Cerebellar cortex (tissue), 1 donor: ENCODE measurements at regions not wholly inside any gene's neighbourhood (a gene's known extent, or its start where the extent isn't known, plus 50 kb on each side); places are given as distances from the start of the nearest gene placed in this dataset.
"Not testable (repeated sequence)": the region's sequence is repeated elsewhere in the genome, so short reads cannot be mapped to it uniquely, and the experiment has no call there.

Experiments
- DNase-seq: peaks from one replicate; pipeline ENCODE4 v3.0.0-alpha.2; 2015; ENCODE audit warnings: low spot score

DNA sequence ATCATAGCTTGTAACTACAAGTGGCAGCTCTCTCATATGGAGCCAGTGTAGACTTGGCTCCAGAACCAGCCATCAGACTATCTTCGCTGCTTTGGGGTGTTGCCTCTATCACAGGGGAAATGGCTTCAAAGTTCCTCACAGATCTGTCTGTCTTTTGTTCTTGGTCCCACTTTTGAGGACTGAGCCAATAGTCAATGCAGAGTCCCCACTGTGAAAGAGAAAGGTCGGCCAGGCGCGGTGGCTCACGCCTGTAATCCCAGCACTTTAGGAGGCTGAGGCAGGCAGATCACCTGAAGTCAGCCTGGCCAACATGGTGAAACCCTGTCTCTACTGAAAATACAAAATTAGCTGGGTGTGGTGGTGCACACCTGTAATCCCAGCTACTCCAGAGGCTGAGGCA lies 86.9 kb upstream of the FZD7 start:
- DNase-seq, result not testable (repeated sequence)

DNA sequence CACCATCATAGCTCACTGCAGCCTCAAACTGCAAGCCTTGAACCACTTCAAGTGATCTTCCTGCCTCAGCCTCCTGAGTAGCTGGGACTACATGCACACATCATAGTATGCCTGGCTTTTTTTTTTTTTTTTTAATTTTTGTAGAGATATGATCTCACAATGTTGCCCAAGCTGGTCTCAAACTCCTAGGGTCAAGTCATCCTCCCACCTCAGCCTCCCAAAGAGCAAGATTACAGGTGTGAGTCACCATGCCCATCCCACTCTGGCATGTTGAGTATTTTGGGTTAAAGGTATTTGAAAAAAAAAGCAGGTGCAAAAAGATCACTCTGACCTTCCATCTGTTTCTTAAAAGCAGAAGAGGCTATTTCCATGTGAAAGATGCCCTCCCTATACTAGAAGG lies 86.4 kb upstream of the FZD7 start:
- DNase-seq, result no peak

DNA sequence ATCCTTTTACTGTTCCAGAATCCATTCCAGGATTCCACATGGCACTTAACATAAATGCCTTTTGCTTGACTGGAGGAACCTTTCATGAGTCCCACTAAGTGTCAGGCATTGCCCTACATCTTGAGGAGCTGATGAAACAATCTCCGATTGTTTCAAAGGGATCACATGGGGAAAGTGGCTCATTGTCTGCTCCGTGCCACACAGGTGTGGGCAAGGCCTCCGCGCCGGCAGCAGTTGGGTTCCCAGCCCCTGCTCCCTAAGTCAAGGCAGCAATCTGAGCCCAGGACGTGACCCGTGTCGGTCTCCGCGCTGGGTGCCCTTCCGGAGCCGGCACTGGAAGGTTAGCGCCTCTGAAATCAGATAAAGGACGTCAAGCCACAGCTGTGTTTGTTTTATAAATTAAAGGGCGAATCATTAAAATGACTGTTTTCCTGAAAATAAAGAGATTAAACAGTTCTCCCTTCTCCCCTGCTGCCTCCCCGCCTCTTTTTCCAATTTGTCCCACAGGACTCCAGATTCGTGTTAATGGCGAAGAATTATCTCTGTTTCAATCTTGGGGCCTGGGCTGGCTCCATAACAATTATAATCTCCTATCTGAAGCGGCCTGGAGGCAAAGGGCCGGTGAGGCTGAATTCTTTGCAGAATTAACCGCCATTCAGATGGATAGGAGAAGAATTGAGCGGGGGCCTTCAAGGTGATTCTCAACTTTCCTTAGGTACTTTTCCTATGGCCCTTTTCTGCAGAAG lies 84.3 kb upstream of the FZD7 start:
- DNase-seq, result no peak

DNA sequence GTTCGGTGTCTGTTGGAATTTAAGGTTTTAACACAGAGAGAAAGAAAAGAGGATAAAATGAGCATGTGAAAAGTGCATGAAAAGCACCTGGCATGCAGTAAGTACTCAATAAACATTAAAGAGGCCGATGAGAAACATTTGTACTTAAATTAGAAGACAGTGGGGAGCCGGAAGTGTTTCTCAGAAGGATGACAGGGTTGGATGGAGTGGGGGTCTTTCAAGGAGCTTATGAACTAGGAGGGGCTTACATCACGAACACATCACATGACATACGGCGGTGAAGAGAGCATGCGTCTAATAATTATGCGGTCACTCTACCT lies 83.8 kb upstream of the FZD7 start:
- no peak for DNase-seq

DNA sequence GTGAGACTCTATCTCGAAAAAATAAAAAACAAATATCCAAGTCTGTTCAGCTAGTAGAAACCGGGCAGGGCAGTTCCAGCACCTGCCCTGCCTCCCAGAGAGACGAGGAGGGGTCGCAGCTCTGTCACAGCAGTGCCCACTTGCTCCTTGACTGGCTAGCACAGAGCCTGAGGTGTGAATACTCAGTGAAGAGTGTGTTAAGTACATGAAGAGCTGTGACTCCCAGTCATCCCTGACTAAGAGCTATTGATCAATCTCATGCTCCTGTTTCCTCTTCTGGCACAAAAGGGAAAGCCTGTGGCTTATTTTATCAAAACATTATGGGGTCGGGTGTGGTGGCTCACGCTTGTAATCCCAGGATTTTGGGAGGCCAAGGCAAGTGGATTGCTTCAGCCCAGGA lies 83.0 kb upstream of the FZD7 start:
- no peak for DNase-seq

DNA sequence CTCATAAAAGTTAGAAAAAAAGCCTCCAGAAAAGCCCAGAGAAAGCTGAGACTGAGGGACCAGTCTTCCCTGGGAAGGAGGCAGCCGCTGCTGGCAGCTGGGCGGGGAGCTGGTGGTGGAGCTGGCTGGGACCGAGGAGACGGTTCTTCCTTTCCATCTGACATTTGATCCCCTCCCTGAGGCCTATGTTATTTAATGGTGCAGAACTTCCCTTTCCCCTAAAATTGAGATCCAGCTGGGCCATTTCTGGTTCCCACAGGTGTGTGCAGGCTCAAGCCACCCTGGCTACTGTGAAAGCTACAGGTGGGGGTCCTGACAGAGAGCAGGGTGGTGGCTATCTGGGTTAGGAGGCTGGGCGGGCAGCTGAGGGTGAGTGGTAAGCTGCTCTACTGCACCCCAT lies 81.5 kb upstream of the FZD7 start:
- no peak for DNase-seq

DNA sequence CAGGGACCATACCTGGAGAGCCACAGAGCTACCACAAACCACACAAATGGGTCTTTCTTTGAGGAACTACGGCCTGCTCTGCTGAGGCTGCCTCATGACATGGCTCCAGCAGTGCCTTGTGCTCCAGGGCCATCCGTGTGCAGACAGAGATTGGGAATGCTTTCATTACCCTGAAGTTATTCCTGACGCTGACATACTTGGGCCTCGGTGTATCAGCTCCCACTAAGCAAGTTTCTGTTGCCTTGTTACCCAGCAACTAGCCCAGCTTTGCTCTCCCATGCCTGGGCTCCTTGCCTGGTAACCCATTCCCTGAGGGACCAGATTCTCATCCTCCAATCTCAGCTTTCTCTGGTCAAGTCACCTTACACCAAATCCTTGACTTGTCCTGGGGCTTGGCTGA lies 80.3 kb upstream of the FZD7 start:
- DNase-seq, result no peak

DNA sequence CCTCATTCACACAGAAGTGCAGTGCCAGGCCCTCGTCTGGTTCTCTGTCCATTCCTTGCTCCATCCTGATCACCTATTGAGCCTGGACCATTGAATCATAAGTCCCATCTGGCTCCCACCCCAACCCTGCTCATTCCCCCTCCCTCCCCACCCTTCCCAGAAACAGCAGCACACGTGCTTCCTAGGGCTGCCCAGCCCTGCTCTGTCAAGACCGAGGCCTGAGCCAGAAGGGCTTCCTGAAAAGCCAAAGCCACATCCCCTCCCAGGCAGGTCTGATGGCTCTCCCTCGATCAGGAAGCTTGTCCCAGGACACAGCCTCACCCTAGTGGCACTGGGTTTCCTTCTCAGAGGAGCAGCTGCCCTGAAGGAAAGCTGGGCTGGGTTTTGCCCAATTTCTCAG lies 79.8 kb upstream of the FZD7 start:
- no peak for DNase-seq

DNA sequence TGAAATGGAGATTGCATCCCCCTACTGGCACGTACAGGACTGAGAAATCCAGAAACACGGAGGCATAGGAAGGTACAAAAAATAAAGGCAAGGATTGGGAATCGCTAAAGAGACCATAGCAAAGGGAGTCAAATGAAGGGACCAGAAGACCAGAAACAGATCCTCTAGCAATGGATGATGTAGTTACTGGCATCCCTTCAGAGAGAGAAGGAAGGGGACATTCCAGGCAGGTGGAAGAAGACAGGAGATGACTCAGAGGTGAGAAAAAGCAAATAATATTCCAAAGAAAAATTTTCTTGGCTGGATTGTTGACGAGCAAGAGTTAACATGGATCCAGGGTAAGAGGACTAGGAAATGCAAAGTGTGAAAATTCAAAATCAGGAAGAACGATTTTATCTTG lies 78.4 kb upstream of the FZD7 start:
- peak; percentile 47 for DNase-seq

DNA sequence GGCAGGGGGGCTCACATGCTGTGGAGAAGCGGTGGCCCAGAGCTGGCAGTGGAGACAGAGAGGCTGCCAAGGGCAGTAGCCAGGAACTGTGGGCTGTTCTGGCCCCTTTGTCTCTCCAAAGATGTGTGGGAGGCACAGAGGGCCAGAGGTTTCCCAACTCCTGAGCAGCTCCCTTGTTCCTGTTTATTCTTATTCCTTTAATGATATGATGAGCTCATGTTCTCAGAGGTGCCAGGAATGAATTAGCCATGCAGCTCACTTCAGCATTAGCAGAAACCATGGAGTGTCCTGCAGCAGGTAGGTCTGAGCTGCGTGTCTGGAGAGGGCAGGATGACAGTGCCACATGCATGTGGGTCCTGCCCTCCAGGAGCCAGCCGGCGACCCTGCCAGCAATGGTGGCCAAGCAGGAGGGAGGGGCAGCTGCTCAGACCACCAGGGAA lies 77.9 kb upstream of the FZD7 start:
- DNase-seq, result peak; percentile 74

DNA sequence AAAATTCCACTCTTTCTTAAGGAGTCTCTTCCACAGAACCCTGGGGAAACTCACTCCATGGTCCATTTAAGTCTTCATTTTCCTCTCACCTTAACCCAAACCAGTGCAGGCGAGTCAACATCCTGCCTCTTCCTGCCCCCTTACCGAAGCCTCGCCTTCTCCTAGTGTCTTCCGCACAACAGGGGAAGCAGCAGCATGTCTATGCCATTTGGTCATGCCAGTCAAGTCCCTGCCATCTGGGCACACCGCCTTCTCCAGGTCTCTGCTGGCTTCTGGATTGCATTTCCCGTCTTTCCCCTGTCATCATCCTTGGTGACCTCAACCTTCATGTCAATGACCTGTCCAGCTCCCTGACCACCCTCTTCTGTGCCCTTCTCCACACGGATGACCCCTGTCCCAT lies 77.3 kb upstream of the FZD7 start:
- peak; percentile 53 for DNase-seq

DNA sequence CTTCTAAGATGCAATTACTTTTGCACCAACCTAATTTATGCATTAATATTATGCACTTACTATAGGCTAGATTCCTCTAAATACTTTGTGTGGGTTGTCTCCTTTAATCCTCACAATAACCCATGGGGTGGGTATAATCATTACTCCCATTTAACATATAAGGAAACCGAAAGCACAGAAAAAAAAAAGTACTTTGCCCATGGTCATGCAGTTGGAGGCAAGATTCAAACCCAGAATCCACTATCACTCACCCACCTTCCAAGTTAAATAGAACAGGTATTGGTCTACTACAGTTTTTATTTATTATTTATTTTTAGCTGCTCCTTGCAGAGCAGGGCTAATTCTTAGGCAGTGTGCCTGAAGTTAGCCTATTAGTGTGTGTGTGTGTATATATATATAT lies 76.6 kb upstream of the FZD7 start:
- no peak for DNase-seq

DNA sequence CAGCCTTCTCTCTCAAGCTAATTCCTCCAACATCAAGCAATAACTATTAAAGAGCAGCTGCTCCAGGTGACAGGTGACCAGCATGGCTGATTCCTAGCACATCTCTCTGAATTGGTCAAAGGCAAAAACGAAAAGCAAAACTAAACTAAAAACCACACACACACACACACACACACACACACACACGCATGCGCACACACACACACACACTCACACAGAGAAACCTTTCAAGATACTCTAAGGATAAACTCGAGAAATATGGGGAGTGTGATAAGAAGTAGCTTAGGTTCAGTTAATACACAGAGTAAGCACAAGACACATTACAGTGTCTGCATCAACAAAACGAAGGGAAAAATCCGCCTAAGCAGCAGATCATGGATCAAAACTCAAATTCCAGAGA lies 74.5 kb upstream of the FZD7 start:
- DNase-seq, result no peak

DNA sequence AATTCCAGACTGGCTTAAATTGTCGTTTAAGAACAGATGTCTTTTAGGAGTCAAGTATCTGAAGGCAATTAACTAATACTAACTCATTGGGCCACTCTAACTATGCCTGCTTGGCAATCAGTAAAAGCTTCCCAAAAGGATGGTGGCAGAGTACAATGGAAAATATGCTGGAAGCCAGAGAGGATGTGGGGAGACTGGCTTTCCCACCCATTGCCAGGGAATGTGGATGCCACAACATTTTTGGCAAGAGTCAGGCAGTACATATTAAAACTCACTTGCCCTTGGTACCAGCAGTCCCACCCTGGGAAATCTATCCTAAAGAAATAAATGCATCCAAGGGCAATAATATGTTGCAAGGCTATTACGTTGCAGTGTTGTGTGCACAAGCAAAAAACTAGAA lies 74.0 kb upstream of the FZD7 start:
- DNase-seq, result no peak

DNA sequence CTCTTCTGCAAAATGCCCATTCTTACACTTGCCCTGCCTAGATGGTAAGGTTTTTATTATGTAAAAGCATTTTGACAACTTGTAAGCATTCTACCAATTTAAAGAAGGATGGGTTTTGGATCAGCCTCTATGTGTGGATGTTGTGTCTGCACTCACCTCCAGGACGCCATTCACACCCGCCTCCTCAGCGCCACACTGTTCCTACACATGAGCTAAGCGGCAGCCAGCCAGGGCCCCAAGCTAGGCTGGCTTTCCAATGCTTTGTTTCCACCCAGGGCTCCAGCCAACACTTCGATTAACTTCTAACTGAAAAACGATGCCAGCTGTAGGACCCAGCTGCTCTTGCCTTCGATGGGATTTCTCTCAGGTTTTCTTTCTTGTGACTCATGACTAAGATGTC lies 73.3 kb upstream of the FZD7 start:
- DNase-seq, result no peak

DNA sequence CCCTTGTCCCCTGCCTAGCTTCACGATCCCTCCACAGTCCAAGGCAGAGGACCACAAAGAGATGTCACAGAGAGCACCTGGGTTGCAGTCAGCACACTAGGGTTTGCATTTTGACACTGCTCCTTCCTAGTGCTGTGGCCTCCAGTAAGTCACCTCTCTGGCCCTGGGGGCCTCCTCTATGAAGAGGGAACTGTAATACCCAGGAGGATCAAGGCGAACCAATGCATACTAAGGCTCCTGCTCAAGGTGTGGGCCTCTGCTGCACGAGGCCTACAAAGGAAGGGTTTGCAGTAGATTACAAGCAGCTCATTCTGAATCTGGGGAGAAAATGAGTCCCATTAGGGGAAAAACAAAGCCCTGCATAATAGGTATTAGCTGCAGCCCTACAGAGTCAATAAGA lies 72.3 kb upstream of the FZD7 start:
- no peak for DNase-seq

DNA sequence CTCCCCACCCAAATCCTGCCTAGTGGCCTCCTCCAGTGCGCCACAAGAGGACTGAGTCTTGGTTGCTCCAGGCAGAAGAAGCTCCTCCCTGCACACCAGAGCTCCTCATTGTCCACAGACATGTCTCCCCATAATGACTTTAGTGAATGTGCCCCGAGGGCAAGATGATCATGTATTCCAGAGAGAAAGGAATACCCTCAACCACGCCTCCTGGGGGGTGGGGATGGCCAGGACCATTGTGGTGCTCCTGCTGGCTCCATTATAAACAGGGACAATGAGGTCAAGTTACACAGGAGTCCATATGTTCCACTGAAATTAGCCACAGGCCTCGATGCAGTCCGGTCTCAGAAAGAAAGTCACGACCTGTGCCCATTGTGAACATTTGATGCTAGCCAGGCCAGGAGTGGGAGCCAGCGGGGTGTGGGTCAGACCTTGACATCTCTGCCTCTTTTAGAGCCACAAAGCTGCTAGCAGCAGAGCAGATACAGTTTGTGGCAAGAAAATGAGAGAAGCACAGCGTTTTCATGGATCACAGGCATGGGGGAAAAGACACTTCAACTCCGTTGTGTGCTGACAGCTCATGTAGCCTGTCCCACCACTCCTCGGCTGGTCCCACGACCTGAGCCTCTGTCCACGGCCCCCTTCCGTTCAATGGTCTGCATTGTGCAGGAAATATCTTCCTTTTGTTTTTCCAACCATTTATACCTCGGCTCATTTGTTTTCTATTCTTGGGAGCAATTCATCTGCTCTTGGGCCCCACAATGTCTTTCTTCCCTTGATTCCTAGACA lies 70.7 kb upstream of the FZD7 start:
- no peak for DNase-seq

DNA sequence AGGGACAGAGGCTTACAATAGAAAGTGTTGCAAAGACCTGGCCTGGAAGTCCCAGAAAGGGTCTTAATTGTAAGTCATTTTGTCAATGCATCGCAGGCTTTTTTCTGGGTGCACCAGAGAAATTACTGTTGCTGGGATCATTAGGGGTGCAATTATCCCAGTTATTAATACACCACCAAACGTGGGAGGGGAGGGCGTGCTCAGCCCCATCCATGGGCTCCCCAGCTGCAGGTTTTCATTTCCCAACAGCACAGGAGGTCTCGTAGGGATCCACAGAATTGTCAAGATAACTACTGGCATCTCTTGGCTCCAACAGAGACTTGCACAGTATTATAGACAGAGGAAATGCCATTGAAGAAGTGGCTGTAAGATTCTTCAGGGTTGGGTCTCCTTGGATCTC lies 69.6 kb upstream of the FZD7 start:
- DNase-seq, result no peak

DNA sequence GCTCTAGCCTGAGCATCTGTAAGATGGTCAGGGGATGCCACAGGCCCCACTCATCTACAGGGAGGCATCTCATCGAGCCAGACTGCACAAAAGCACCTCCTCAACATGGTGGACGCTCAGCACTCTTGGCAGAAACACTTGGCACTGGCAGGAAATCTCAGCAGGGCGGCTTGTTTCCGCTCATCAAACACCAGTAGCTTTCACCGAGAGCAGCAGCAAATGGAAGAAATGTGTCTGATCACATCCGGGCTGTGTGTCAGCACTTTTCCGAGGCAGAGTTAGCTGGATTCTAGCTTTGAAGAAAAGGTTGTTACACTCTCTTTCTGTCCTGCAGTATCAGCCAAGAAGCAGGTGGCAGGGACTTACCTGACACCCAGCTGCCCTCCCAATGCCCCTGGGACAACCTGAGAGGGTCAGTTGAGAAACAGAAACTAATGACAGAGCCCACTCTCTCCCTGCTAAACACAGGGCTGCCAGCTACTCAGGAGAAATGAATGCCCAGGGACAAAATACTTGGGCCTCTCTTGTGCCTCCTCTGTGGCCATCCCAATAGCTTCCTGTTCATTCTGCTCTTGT lies 68.9 kb upstream of the FZD7 start:
- peak; percentile 82 for DNase-seq

DNA sequence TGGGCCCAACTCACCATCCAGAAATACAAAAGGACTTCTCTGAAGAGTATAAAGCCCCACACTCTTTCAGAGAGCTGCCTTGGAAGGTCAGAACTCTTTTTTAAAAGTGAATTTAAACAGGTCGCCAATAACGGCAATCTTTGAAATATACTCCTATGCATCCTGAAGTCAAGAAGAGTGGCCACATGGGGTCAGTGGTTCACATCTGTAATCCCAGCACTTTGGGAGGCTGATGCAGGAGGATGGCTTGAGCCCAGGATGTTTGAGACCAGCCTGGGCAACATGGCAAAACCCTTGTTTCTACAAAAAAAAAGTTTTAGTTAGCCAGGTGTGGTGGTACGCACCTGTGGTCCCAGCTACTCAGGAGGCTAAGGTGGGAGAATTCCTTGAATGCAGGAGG lies 68.1 kb upstream of the FZD7 start:
- DNase-seq, result no peak

DNA sequence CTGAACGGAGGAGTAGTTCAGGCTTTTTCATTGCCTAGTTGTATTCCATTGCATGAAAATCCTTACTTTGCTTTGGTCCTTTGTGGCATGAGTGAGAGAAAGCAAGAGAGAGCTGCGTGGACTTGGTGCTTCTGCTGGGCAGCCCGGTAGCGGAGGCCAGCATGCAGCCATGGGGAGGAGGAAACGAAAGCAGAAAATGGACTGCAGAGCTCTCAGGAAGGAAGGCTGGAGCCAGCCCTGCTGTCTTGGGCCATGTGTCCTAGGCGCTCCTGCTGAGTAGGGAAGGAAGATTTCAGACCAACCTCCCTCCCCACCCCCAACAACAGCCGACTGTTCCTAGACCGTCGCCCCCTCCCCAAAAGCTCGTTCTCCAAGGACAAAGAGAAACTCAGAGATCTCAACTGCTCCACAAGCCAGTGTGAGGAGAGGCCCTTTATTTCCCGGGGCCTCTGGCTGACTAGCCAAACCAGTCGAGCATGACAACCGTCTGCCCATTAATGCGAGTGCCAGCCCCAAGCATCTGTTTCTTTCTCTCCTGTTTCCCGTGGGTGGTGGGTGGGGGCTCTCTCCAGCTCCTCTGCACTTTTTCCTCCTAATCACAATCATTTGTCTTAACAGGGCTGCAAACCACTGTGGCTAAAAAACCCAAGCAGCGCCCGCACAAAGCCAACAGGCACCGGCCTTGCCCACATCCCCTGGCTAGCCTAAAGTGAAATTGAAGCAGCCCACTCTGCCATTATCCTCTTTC lies 66.8 kb upstream of the FZD7 start:
- peak; percentile 93 for DNase-seq

DNA sequence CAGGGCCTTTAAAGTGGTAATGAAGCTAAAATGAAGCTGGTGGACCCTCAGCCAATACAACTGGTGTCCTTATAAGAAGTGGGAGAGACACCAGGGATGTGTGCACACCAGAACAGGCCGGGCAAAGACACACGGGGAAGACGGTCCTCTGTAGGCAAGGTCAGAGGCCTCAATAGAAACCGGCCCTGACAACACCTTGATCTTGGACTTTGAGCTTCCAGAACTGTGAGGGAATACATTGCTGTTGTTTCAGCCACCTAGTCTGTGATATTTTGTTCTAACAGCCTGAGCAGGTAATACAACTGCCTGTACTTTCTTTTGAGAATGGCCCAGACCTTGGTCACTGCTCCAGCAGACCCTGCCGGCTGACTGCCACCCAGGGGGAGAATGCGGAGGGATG lies 65.6 kb upstream of the FZD7 start:
- no peak for DNase-seq

DNA sequence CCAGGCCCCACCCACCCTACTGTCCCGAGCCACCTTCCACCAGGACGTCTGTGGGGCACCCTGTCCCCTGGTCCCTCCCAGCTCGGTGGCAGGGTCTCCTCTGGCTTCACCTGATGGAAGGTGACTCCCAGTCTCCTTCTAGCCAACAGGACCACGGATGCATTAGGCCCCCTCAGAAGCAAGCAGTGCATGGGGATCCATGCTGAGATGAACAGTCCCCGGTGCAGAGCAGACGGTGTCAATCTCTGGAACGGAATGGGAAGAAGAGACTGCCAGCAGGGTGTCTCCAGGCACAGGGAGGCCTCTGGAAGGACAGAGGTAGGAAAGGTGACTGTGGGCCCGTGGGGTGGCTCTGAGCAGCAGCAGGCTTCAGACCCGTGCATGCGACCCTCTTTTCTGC lies 65.2 kb upstream of the FZD7 start:
- no peak for DNase-seq
